IMR-90 (cell line): ENCODE measurements at regions not wholly inside any gene's neighbourhood (a gene's known extent, or its start where the extent isn't known, plus 50 kb on each side); places are given as distances from the start of the nearest gene placed in this dataset.

ENCODE experiments used
- ATAC-seq: fragments of 200-7000 bp; cut with Tn5 transposase; 2 replicates; pipeline ENCODE4 v1.9.1; 2020; ENCODE audit warnings: low read depth, mild to moderate bottlenecking, moderate library complexity
- BruUV-seq: library from RNA; stranded (reverse); fragments of 400-500 nt; replicated peaks from 2 replicates; lab custom pipeline; 2021; lab: Mats Ljungman, UMichigan
- CTCF ChIA-PET: fragments of 300-600 bp; formaldehyde crosslinking; extraction: SDS; loops from one replicate; lab custom pipeline; 2021; ENCODE audit warnings: antibody characterized with exemption; lab: Yijun Ruan, JAX
- POLR2A ChIA-PET: fragments of 300-600 bp; sonication (Branson Sonifier 250); formaldehyde crosslinking; loops from one replicate; lab custom pipeline; 2022; ENCODE audit warnings: antibody characterized with exemption; ENCODE audit not compliant: unreplicated experiment; lab: Charles Lee
- DNase-seq: peaks from one replicate; pipeline ENCODE4 v3.0.0; 2013
- H2AFZ ChIP-seq: replicated peaks from 2 replicates; pipeline ENCODE3; 2013; ENCODE audit warnings: low read length, mild to moderate bottlenecking; ENCODE audit not compliant: poor library complexity
- H2AK5ac ChIP-seq: 2 replicates; pipeline ENCODE4 v1.6.1; 2013; ENCODE audit warnings: low read depth, low read length, inconsistent platforms
- H2AK9ac ChIP-seq: replicated peaks from 2 replicates; pipeline ENCODE3; 2013; ENCODE audit warnings: mild to moderate bottlenecking, low read depth, low read length, moderate library complexity; ENCODE audit not compliant: poor library complexity
- H2BK120ac ChIP-seq: 2 replicates; pipeline ENCODE4 v1.6.1; 2013; ENCODE audit warnings: low read depth, low read length, inconsistent platforms
- H2BK15ac ChIP-seq: 3 replicates; pipeline ENCODE4 v1.6.1; 2013; ENCODE audit warnings: low read depth, low read length, inconsistent platforms
- H2BK20ac ChIP-seq: 2 replicates; pipeline ENCODE4 v1.6.1; 2013; ENCODE audit warnings: low read depth, mild to moderate bottlenecking, inconsistent platforms, low read length, moderate library complexity
- H2BK5ac ChIP-seq: 2 replicates; pipeline ENCODE4 v1.6.1; 2013; ENCODE audit warnings: mild to moderate bottlenecking, low read depth, low read length, inconsistent platforms; ENCODE audit not compliant: poor library complexity, severe bottlenecking
- H3K14ac ChIP-seq: replicated peaks from 2 replicates; pipeline ENCODE4 v1.6.1; 2013; ENCODE audit warnings: low read depth, low read length, inconsistent platforms
- H3K18ac ChIP-seq: 2 replicates; pipeline ENCODE4 v1.6.1; 2013; ENCODE audit warnings: low read depth, low read length, control low read depth
- H3K23ac ChIP-seq: 2 replicates; pipeline ENCODE4 v1.6.1; 2013; ENCODE audit warnings: low read depth, low read length, inconsistent platforms
- H3K27ac ChIP-seq: 2 replicates; pipeline ENCODE4 v1.5.1; 2013; ENCODE audit warnings: mild to moderate bottlenecking, control low read depth, low read length; ENCODE audit not compliant: insufficient read depth
- H3K27me3 ChIP-seq: 2 replicates; pipeline ENCODE4 v1.6.1; 2013; ENCODE audit warnings: low read length; ENCODE audit not compliant: control insufficient read depth, insufficient read depth
- H3K36me3 ChIP-seq: 2 replicates; pipeline ENCODE4 v1.6.1; 2013; ENCODE audit warnings: low read length, mixed read lengths; ENCODE audit not compliant: control insufficient read depth, insufficient read depth
- H3K4ac ChIP-seq: 2 replicates; pipeline ENCODE4 v1.6.1; 2013; ENCODE audit warnings: low read depth, low read length, inconsistent platforms
- H3K4me1 ChIP-seq: 2 replicates; pipeline ENCODE4 v1.6.1; 2013; ENCODE audit warnings: low read length, mixed read lengths; ENCODE audit not compliant: control insufficient read depth, insufficient read depth
- H3K4me2 ChIP-seq: 2 replicates; pipeline ENCODE4 v1.6.1; 2013; ENCODE audit warnings: low read depth, mild to moderate bottlenecking, control low read depth, low read length, moderate library complexity
- H3K4me3 ChIP-seq: 2 replicates; pipeline ENCODE4 v1.5.1; 2013; ENCODE audit warnings: low read depth, mild to moderate bottlenecking, control low read depth, low read length, moderate library complexity; ENCODE audit not compliant: insufficient read depth
- H3K56ac ChIP-seq: 2 replicates; pipeline ENCODE4 v1.6.1; 2013; ENCODE audit warnings: low read length, inconsistent platforms; ENCODE audit not compliant: insufficient read depth; ENCODE audit errors: extremely low read depth
- H3K79me1 ChIP-seq, 2 experiments: 2 replicates each; pipeline ENCODE4 v1.6.1; 2013; ENCODE audit warnings: low read length in 2 of 2, inconsistent platforms in 1 of 2, low read depth in 1 of 2
- H3K9ac ChIP-seq: 2 replicates; pipeline ENCODE4 v1.6.1; 2013; ENCODE audit warnings: low read depth, low read length, control low read depth
- H3K9me1 ChIP-seq: 2 replicates; pipeline ENCODE4 v1.6.1; 2013; ENCODE audit warnings: low read length, inconsistent platforms; ENCODE audit not compliant: insufficient read depth
- H3K9me3 ChIP-seq: 2 replicates; pipeline ENCODE4 v1.6.1; 2013; ENCODE audit warnings: low read length; ENCODE audit not compliant: control insufficient read depth, insufficient read depth
- H4K20me1 ChIP-seq: 2 replicates; pipeline ENCODE4 v1.6.1; 2013; ENCODE audit warnings: low read length, inconsistent platforms; ENCODE audit not compliant: insufficient read depth
- H4K5ac ChIP-seq: 2 replicates; pipeline ENCODE4 v1.6.1; 2013; ENCODE audit warnings: mild to moderate bottlenecking, low read depth, low read length, control low read depth
- H4K8ac ChIP-seq, 2 experiments: 2 replicates each; pipeline ENCODE4 v1.6.1; 2013; ENCODE audit warnings: low read depth in 2 of 2, low read length in 2 of 2, control low read depth in 1 of 2, inconsistent platforms in 1 of 2
- H4K91ac ChIP-seq: 2 replicates; pipeline ENCODE4 v1.6.1; 2013; ENCODE audit warnings: low read depth, low read length, inconsistent platforms; ENCODE audit not compliant: insufficient read depth
- CEBPB ChIP-seq: IDR thresholded peaks from 2 replicates; pipeline ENCODE4 v1.6.1; 2012; ENCODE audit warnings: low read depth, low read length, improper control_type of control experiment
- NFE2L2 ChIP-seq: fragments of 150-350 bp; IDR thresholded peaks from 2 replicates; pipeline ENCODE4 v1.6.1; 2016; ENCODE audit warnings: low read depth, mild to moderate bottlenecking, low read length
- POLR2A ChIP-seq: IDR thresholded peaks from 2 replicates; pipeline ENCODE4 v1.6.1; 2012; ENCODE audit warnings: mild to moderate bottlenecking, low read depth, low read length
- RAD21 ChIP-seq: IDR thresholded peaks from 2 replicates; pipeline ENCODE4 v1.6.1; 2012; ENCODE audit warnings: low read length, improper control_type of control experiment
- WGBS, 2 experiments: methylation state at CpG; one replicate each; pipeline versions ENCODE4 v1.1.5 to v1.1.7; 2013; ENCODE audit warnings: missing lambda C conversion rate in 2 of 2; ENCODE audit not compliant: insufficient read length in 1 of 2; ENCODE audit errors: extremely low coverage in 2 of 2; 5-methylcytosine and 5-hydroxymethylcytosine counted together
- dilution Hi-C: fragments of 300-500 bp; cut with HindIII; formaldehyde crosslinking; loops from one replicate; pipeline ENCODE4 v1.14.3; 2018; ENCODE audit warnings: low sequenced_read_pairs; ENCODE audit not compliant: unreplicated experiment
- in situ Hi-C: fragments of 300-500 bp; cut with MboI; formaldehyde crosslinking; loops from 3 replicates; pipeline ENCODE4 v1.14.3; 2019; ENCODE audit warnings: low sequenced_read_pairs, inconsistent platforms, mixed read lengths
- intact Hi-C: fragments of 100-400 bp; cut with micrococcal nuclease; formaldehyde crosslinking; loops from 2 replicates; pipeline ENCODE4 v1.10.0; 2022
- TF ChIP-seq, protein P1 (sequence below): conservative IDR thresholded peaks from 2 replicates; pipeline ENCODE4 v1.5.1; 2012; ENCODE audit warnings: mild to moderate bottlenecking, low read depth, low read length, improper control_type of control experiment

DNA sequence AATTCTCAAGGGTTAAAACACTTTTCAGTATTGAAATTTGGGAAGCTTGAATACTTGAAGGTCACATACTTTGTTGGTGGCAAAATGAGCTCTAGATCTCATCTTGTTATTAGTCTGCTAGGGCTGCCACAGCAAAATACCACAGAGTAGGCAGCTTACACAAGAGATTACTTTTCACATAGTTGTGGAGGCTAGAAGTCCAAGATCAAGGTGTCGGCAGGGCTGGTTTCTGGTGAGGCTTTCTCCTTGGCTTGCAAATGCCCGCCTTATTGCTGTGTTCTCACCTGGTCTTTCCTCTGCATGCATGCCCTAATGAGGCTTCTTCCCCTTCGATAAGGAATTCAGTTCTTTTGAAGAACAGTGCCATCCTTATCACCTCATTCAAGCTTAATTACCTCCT lies 270.8 kb upstream of the ANKRD55 start:
- H3K9me3 ChIP-seq = peaks cover 3% of the 10 kb centered on the region; the same call in 1 of the 2 replicates
- no peak overlapping the region for H3K4me2 ChIP-seq
- DNase-seq (no peak), ATAC-seq (no peak)
- H2AK5ac ChIP-seq = no peak overlapping the region
- H3K79me1 ChIP-seq = no peaks in the 10 kb centered on the region
- TF ChIP-seq POLR2A (no peak), CEBPB (no peak), NFE2L2 (no peak), RAD21 (no peak)
- TF ChIP-seq, protein P1, sequence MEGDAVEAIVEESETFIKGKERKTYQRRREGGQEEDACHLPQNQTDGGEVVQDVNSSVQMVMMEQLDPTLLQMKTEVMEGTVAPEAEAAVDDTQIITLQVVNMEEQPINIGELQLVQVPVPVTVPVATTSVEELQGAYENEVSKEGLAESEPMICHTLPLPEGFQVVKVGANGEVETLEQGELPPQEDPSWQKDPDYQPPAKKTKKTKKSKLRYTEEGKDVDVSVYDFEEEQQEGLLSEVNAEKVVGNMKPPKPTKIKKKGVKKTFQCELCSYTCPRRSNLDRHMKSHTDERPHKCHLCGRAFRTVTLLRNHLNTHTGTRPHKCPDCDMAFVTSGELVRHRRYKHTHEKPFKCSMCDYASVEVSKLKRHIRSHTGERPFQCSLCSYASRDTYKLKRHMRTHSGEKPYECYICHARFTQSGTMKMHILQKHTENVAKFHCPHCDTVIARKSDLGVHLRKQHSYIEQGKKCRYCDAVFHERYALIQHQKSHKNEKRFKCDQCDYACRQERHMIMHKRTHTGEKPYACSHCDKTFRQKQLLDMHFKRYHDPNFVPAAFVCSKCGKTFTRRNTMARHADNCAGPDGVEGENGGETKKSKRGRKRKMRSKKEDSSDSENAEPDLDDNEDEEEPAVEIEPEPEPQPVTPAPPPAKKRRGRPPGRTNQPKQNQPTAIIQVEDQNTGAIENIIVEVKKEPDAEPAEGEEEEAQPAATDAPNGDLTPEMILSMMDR = no peak
- H3K27me3 ChIP-seq = no peaks in the 10 kb centered on the region
- intact Hi-C loops = no loop called here
- H3K18ac ChIP-seq = no peak overlapping the region
- H3K27ac ChIP-seq = no peak overlapping the region
- 0 out of 2 replicates have a peak, but pooled peaks cover 1% of the 10 kb centered on the region for H3K4me1 ChIP-seq
- POLR2A ChIA-PET = no interaction called here
- dilution Hi-C loops = no loop called here
- H2AK9ac ChIP-seq = no peak overlapping the region
- H4K8ac ChIP-seq = no peak overlapping the region
- no peak overlapping the region for H4K91ac ChIP-seq
- CTCF ChIA-PET = no interaction called here
- no peak overlapping the region for H2BK120ac ChIP-seq
- H2BK15ac ChIP-seq = no peak overlapping the region
- H4K20me1 ChIP-seq = no peaks in the 10 kb centered on the region
- no peaks in the 10 kb centered on the region for H3K36me3 ChIP-seq
- in situ Hi-C loops = no loop called here
- no peak overlapping the region for H4K5ac ChIP-seq
- H2AFZ ChIP-seq = no peak overlapping the region
- no peak overlapping the region for H3K4me3 ChIP-seq
- H3K9me1 ChIP-seq = 0 out of 2 replicates have a peak, but pooled peaks cover 3% of the 10 kb centered on the region
- no peak overlapping the region for H3K9ac ChIP-seq
- no CpG with 5 or more reads among the region's 3 CpGs for WGBS, 2 experiments
- H3K23ac ChIP-seq = no peak overlapping the region
- no peak overlapping the region for H2BK5ac ChIP-seq
- no peak overlapping the region for H3K4ac ChIP-seq
- no peak overlapping the region for H3K14ac ChIP-seq
- no TSS peak for BruUV-seq
- no peak overlapping the region for H3K56ac ChIP-seq
- no peak overlapping the region for H2BK20ac ChIP-seq
